Panc1 (cell line): ENCODE measurements at regions not wholly inside any gene's neighbourhood (a gene's known extent, or its start where the extent isn't known, plus 50 kb on each side); places are given as distances from the start of the nearest gene placed in this dataset.

Experiments used
- ATAC-seq: fragments of 200-7000 bp; cut with Tn5 transposase; 2 replicates; pipeline ENCODE4 v1.9.1; 2020; ENCODE audit warnings: mild to moderate bottlenecking, moderate library complexity
- BruUV-seq: library from RNA; stranded (reverse); fragments of 400-500 nt; replicated peaks from 2 replicates; lab custom pipeline; 2021; lab: Mats Ljungman, UMichigan
- CTCF ChIA-PET: fragments of 300-600 bp; sonication (Branson Sonifier 250); formaldehyde crosslinking; loops from one replicate; lab custom pipeline; 2022; ENCODE audit warnings: antibody characterized with exemption; lab: Charles Lee
- POLR2A ChIA-PET: fragments of 300-600 bp; sonication (Branson Sonifier 250); formaldehyde crosslinking; loops from one replicate; lab custom pipeline; 2022; ENCODE audit warnings: antibody characterized with exemption; lab: Charles Lee
- DNase-seq: peaks from one replicate; pipeline ENCODE4 v3.0.0-alpha.2; 2010; ENCODE audit warnings: low read depth, low spot score
- H3K27ac ChIP-seq: 2 replicates; pipeline ENCODE4 v1.5.1; 2011; ENCODE audit warnings: mild to moderate bottlenecking, low read length, inconsistent platforms
- H3K27me3 ChIP-seq: fragments of 200-500 bp; sonication (Bioruptor generic); 2 replicates; pipeline ENCODE4 v1.6.0; 2014; ENCODE audit warnings: low read length, inconsistent platforms; ENCODE audit not compliant: control insufficient read depth, insufficient read depth
- H3K36me3 ChIP-seq: fragments of 200-500 bp; sonication (Bioruptor generic); 2 replicates; pipeline ENCODE4 v1.5.1; 2014; ENCODE audit warnings: inconsistent platforms, mild to moderate bottlenecking, low read length, moderate library complexity; ENCODE audit not compliant: control insufficient read depth, insufficient read depth
- H3K4me1 ChIP-seq: 2 replicates; pipeline ENCODE4 v1.5.1; 2011; ENCODE audit warnings: inconsistent platforms, mild to moderate bottlenecking, low read length, moderate library complexity; ENCODE audit not compliant: control insufficient read depth, insufficient read depth
- H3K4me3 ChIP-seq, 2 experiments: 2 replicates each; pipeline ENCODE4 v1.5.1; 2011 to 2012; ENCODE audit warnings: low read depth in 2 of 2, low read length in 2 of 2, mild to moderate bottlenecking in 2 of 2, inconsistent platforms in 1 of 2, moderate library complexity in 1 of 2
- H3K9me3 ChIP-seq: fragments of 200-500 bp; sonication (Bioruptor generic); 2 replicates; pipeline ENCODE4 v1.5.1; 2014; ENCODE audit warnings: low read depth, mild to moderate bottlenecking, inconsistent platforms, low read length, moderate library complexity; ENCODE audit not compliant: control insufficient read depth, insufficient read depth
- POLR2AphosphoS5 ChIP-seq: IDR thresholded peaks from 2 replicates; pipeline ENCODE4 v1.6.1; 2012; ENCODE audit warnings: mild to moderate bottlenecking, low read depth, low read length, moderate library complexity
- REST ChIP-seq, 2 experiments: IDR thresholded peaks; 2 replicates each; pipeline ENCODE4 v1.6.1; 2011 to 2012; ENCODE audit warnings: low read depth in 2 of 2, control low read depth in 1 of 2, low read length in 1 of 2, mild to moderate bottlenecking in 1 of 2, moderate library complexity in 1 of 2; ENCODE audit not compliant: insufficient read depth in 1 of 2
- SIN3A ChIP-seq: IDR thresholded peaks from 2 replicates; pipeline ENCODE4 v1.6.1; 2012; ENCODE audit warnings: low read depth, mild to moderate bottlenecking, low read length, moderate library complexity, borderline replicate concordance; ENCODE audit not compliant: insufficient read depth
- TCF7L2 ChIP-seq: IDR thresholded peaks from 2 replicates; pipeline ENCODE4 v1.6.1; 2011; ENCODE audit warnings: mild to moderate bottlenecking, low read depth, low read length, inconsistent platforms
- in situ Hi-C: cut with HindIII; loops from 2 replicates; pipeline ENCODE4 v1.10.0; 2016; ENCODE audit warnings: low sequenced_read_pairs, low pct_unique_long_range_greater_than_20kb
- intact Hi-C: fragments of 100-400 bp; cut with micrococcal nuclease; formaldehyde crosslinking; loops from one replicate; pipeline ENCODE4 v1.10.0; 2022; ENCODE audit not compliant: unreplicated experiment
- TF ChIP-seq, protein P1 (sequence below): fragments of 450-650 bp; IDR thresholded peaks from 2 replicates; pipeline ENCODE4 v1.5.1; 2017; ENCODE audit warnings: mild to moderate bottlenecking

DNA sequence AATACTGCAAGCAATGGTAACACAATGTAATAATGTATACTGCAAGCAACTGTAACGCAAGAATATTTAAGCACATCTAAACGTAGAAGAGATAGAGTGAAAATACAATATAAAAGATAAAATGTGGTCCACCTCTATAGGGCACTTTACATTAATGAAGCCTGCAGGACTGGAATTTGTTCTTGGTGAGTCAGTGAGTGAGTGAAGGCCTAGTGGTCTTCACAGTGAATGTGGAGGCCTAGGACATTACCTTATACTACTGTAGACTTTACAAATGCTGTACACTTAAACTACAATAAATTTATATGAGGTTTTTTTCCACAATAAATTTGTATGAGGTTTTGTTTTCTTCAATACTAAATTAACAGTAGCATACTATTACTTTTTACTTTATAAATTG lies 287.4 kb upstream of the SNX7 start:
- Histone ChIP-seq H3K4me3 (no peak overlapping the region), H3K27ac (no peak overlapping the region), H3K9me3 (no peaks in the 10 kb centered on the region), H3K27me3 (no peaks in the 10 kb centered on the region), H3K4me1 (no peaks in the 10 kb centered on the region), H3K36me3 (no peaks in the 10 kb centered on the region)
- DNase-seq (no peak), ATAC-seq (no peak)
- TF ChIP-seq REST (IDR thresholded peaks at IDR 0.05; ENCODE audit: insufficient read depth in 1 of 2, low read depth in 2 of 2, low read length in 1 of 2) (no peak), SIN3A (no peak), POLR2AphosphoS5 (no peak), TCF7L2 (no peak)
- TF ChIP-seq, protein P1, sequence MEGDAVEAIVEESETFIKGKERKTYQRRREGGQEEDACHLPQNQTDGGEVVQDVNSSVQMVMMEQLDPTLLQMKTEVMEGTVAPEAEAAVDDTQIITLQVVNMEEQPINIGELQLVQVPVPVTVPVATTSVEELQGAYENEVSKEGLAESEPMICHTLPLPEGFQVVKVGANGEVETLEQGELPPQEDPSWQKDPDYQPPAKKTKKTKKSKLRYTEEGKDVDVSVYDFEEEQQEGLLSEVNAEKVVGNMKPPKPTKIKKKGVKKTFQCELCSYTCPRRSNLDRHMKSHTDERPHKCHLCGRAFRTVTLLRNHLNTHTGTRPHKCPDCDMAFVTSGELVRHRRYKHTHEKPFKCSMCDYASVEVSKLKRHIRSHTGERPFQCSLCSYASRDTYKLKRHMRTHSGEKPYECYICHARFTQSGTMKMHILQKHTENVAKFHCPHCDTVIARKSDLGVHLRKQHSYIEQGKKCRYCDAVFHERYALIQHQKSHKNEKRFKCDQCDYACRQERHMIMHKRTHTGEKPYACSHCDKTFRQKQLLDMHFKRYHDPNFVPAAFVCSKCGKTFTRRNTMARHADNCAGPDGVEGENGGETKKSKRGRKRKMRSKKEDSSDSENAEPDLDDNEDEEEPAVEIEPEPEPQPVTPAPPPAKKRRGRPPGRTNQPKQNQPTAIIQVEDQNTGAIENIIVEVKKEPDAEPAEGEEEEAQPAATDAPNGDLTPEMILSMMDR: no peak
- BruUV-seq: no TSS peak
- in situ Hi-C loops: no loop called here
- ChIA-PET POLR2A (no interaction called here), CTCF (no interaction called here)
- intact Hi-C loops: no loop called here

DNA sequence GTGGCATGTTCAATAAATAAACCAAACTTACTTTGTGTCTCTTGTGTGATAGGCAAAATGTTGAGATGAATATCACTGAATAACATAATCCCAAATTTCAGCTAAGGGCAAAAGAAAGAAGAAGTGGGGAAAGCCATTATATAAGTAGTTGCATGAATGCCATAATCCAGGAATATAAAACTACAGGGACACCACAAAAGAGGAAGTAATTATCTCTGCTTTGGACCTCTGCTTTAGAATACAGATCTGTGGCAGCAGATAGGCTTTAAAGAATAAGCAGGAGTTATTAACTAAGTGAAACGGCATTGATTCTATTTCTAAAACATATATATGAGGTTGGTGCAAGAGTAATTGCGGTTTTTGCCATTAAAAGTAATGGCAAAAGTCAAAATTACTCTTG lies 288.5 kb upstream of the SNX7 start:
- ATAC-seq (no peak), DNase-seq (no peak)
- no peaks in the 10 kb centered on the region for H3K36me3 ChIP-seq
- no TSS peak for BruUV-seq
- no peak for TF ChIP-seq SIN3A
- no peak for TF ChIP-seq REST (IDR thresholded peaks at IDR 0.05; ENCODE audit: insufficient read depth in 1 of 2, low read depth in 2 of 2, low read length in 1 of 2)
- TF ChIP-seq POLR2AphosphoS5: no peak
- no peak for TF ChIP-seq TCF7L2
- TF ChIP-seq, protein P1: no peak
- H3K27me3 ChIP-seq: no peaks in the 10 kb centered on the region
- no peaks in the 10 kb centered on the region for H3K9me3 ChIP-seq
- H3K4me1 ChIP-seq: no peaks in the 10 kb centered on the region
- CTCF ChIA-PET: no interaction called here
- H3K4me3 ChIP-seq: no peak overlapping the region
- intact Hi-C loops (no loop called here), in situ Hi-C loops (no loop called here)
- POLR2A ChIA-PET: no interaction called here
- no peak overlapping the region for H3K27ac ChIP-seq
